H1 (cell line): ENCODE measurements at regions not wholly inside any gene's neighbourhood (a gene's known extent, or its start where the extent isn't known, plus 50 kb on each side); places are given as distances from the start of the nearest gene placed in this dataset.

Source experiments
- CTCF ChIA-PET: fragments of 300-600 bp; sonication (Branson Sonifier 250); formaldehyde crosslinking; loops from one replicate; lab custom pipeline; 2021; ENCODE audit not compliant: partially characterized antibody; lab: Charles Lee
- POLR2A ChIA-PET: fragments of 300-600 bp; sonication (Branson Sonifier 250); formaldehyde crosslinking; loops from one replicate; lab custom pipeline; 2021; ENCODE audit warnings: inconsistent platforms; ENCODE audit not compliant: partially characterized antibody; lab: Charles Lee
- DNase-seq, 2 experiments: peaks; one replicate each; pipeline versions ENCODE4 v3.0.0 to v3.0.0-alpha.2; 2010 to 2022; ENCODE audit warnings: low spot score in 2 of 2, low read depth in 1 of 2, mixed read lengths in 1 of 2
- FAIRE-seq: peaks from 2 replicates; lab custom pipeline; 2011; peaks lifted over from hg19 to GRCh38; lab: Jason Lieb, UNC
- H2AFZ ChIP-seq: 2 replicates; pipeline ENCODE4 v1.8.1; 2012; ENCODE audit warnings: low read length, inconsistent platforms
- H2AK5ac ChIP-seq: 2 replicates; pipeline ENCODE4 v1.6.1; 2013; ENCODE audit warnings: low read depth, low read length
- H2BK120ac ChIP-seq: replicated peaks from 2 replicates; pipeline ENCODE3; 2013; ENCODE audit warnings: low read depth, low read length, inconsistent platforms
- H2BK12ac ChIP-seq: 2 replicates; pipeline ENCODE4 v1.6.1; 2013; ENCODE audit warnings: low read depth, low read length
- H2BK15ac ChIP-seq: 2 replicates; pipeline ENCODE4 v1.6.1; 2013; ENCODE audit warnings: low read length
- H2BK20ac ChIP-seq: 2 replicates; pipeline ENCODE4 v1.6.1; 2013; ENCODE audit warnings: low read length
- H2BK5ac ChIP-seq: 2 replicates; pipeline ENCODE4 v1.6.1; 2013; ENCODE audit warnings: low read depth, low read length
- H3K14ac ChIP-seq: 2 replicates; pipeline ENCODE4 v1.6.1; 2013; ENCODE audit warnings: inconsistent platforms; ENCODE audit not compliant: insufficient read length
- H3K18ac ChIP-seq: 2 replicates; pipeline ENCODE4 v1.6.1; 2013; ENCODE audit warnings: low read length; ENCODE audit errors: extremely low read depth
- H3K23ac ChIP-seq: 2 replicates; pipeline ENCODE4 v1.6.1; 2013; ENCODE audit warnings: inconsistent platforms; ENCODE audit not compliant: insufficient read length
- H3K23me2 ChIP-seq: 2 replicates; pipeline ENCODE4 v1.6.1; 2013; ENCODE audit warnings: low read depth, low read length
- H3K27ac ChIP-seq: 2 replicates; pipeline ENCODE4 v1.6.1; 2011; ENCODE audit warnings: low read depth, low read length, inconsistent platforms
- H3K27me3 ChIP-seq, 4 experiments: replicated peaks in 1 of 4; 1 replicate in 1 of 4; 2 replicates in 3 of 4; pipeline versions ENCODE4 v1.6.1 to v1.8.1; 2011 to 2013; ENCODE audit warnings: low read length in 3 of 4, mild to moderate bottlenecking in 3 of 4, inconsistent platforms in 2 of 4, mixed read lengths in 2 of 4, moderate library complexity in 1 of 4; ENCODE audit not compliant: control insufficient read depth in 3 of 4, insufficient read depth in 3 of 4; ENCODE audit errors: extremely low read depth in 1 of 4
- H3K36me3 ChIP-seq, 4 experiments: 2 replicates each; pipeline versions ENCODE4 v1.6.1 to v1.8.1; 2011 to 2013; ENCODE audit warnings: mild to moderate bottlenecking in 4 of 4, low read length in 3 of 4, moderate library complexity in 2 of 4, control low read depth in 1 of 4, inconsistent platforms in 1 of 4; ENCODE audit not compliant: insufficient read depth in 4 of 4, control insufficient read depth in 2 of 4
- H3K4ac ChIP-seq: replicated peaks from 2 replicates; pipeline ENCODE3; 2013; ENCODE audit warnings: low read length, low read depth, mixed read lengths, inconsistent platforms; ENCODE audit not compliant: insufficient read length
- H3K4me1 ChIP-seq, 4 experiments: replicated peaks in 1 of 4; 1 replicate in 1 of 4; 2 replicates in 3 of 4; pipeline versions ENCODE4 v1.6.1 to v1.8.1; 2011 to 2013; ENCODE audit warnings: low read length in 3 of 4, inconsistent platforms in 2 of 4, mixed read lengths in 1 of 4; ENCODE audit not compliant: insufficient read depth in 4 of 4, control insufficient read depth in 3 of 4
- H3K4me2 ChIP-seq, 2 experiments: 2 replicates each; pipeline versions ENCODE4 v1.6.1 to v1.8.1; 2011 to 2013; ENCODE audit warnings: low read depth in 2 of 2, low read length in 2 of 2, control low read depth in 1 of 2, inconsistent platforms in 1 of 2, mild to moderate bottlenecking in 1 of 2; ENCODE audit not compliant: insufficient read depth in 1 of 2
- H3K4me3 ChIP-seq, 4 experiments: fragments of 200-600, 300-600 bp in 1 of 4; sonication (generic), shearing (Covaris generic), sonication (Bioruptor Twin) in 1 of 4; 2 replicates each; pipeline versions ENCODE4 v1.5.1 to v1.8.1; 2011 to 2016; ENCODE audit warnings: low read length in 4 of 4, low read depth in 3 of 4, control low read depth in 2 of 4, inconsistent platforms in 2 of 4, mild to moderate bottlenecking in 2 of 4, mixed read lengths in 1 of 4, moderate library complexity in 1 of 4; ENCODE audit not compliant: insufficient read depth in 2 of 4; ENCODE audit errors: extremely low read depth in 1 of 4
- H3K56ac ChIP-seq: replicated peaks from 2 replicates; pipeline ENCODE3; 2013; ENCODE audit warnings: low read depth, mild to moderate bottlenecking, mixed read lengths, low read length, inconsistent platforms; ENCODE audit not compliant: insufficient read length
- H3K79me1 ChIP-seq: 2 replicates; pipeline ENCODE4 v1.6.1; 2013; ENCODE audit warnings: low read depth, low read length, control low read depth
- H3K79me2 ChIP-seq, 2 experiments: 2 replicates each; pipeline versions ENCODE4 v1.6.1 to v1.8.1; 2012 to 2013; ENCODE audit warnings: low read length in 2 of 2, mild to moderate bottlenecking in 2 of 2, inconsistent platforms in 1 of 2; ENCODE audit not compliant: insufficient read depth in 2 of 2, control insufficient read depth in 1 of 2
- H3K9ac ChIP-seq, 4 experiments: replicated peaks in 1 of 4; 1 replicate in 1 of 4; 2 replicates in 3 of 4; pipeline versions ENCODE4 v1.6.1 to v1.8.1; 2011 to 2013; ENCODE audit warnings: low read depth in 3 of 4, low read length in 3 of 4, control low read depth in 2 of 4, mild to moderate bottlenecking in 2 of 4, moderate library complexity in 2 of 4, inconsistent platforms in 1 of 4; ENCODE audit errors: extremely low read depth in 1 of 4
- H3K9me3 ChIP-seq, 2 experiments: 2 replicates each; pipeline versions ENCODE4 v1.6.1 to v1.8.1; 2012 to 2013; ENCODE audit warnings: mild to moderate bottlenecking in 2 of 2, moderate library complexity in 2 of 2, control low read depth in 1 of 2, inconsistent platforms in 1 of 2, low read depth in 1 of 2, low read length in 1 of 2, mixed read lengths in 1 of 2; ENCODE audit not compliant: insufficient read depth in 2 of 2
- H4K20me1 ChIP-seq, 2 experiments: replicated peaks in 1 of 2; 2 replicates each; pipeline versions ENCODE3 to v1.8.1; 2011 to 2013; ENCODE audit warnings: inconsistent platforms in 2 of 2, low read length in 2 of 2, mild to moderate bottlenecking in 1 of 2; ENCODE audit not compliant: insufficient read depth in 2 of 2, control insufficient read depth in 1 of 2
- H4K5ac ChIP-seq: 2 replicates; pipeline ENCODE4 v1.6.1; 2013; ENCODE audit warnings: low read length, low read depth, mixed read lengths, inconsistent platforms; ENCODE audit not compliant: insufficient read length
- H4K8ac ChIP-seq: 2 replicates; pipeline ENCODE4 v1.8.0; 2013; ENCODE audit warnings: mild to moderate bottlenecking, moderate library complexity, low read length, inconsistent platforms; ENCODE audit not compliant: insufficient read depth; ENCODE audit errors: extremely low read depth
- H4K91ac ChIP-seq: replicated peaks from 2 replicates; pipeline ENCODE3; 2013; ENCODE audit warnings: low read length, mixed read lengths, inconsistent platforms; ENCODE audit not compliant: insufficient read length
- ASH2L ChIP-seq: fragments of 200-600, 300-600 bp; sonication (generic); IDR thresholded peaks from one replicate; pipeline ENCODE4 v1.7.1; 2017; ENCODE audit warnings: low read length
- CEBPB ChIP-seq: IDR thresholded peaks from 2 replicates; pipeline ENCODE4 v1.6.1; 2012; ENCODE audit warnings: low read depth, low read length
- CHD1 ChIP-seq: IDR thresholded peaks from 2 replicates; pipeline ENCODE4 v1.6.1; 2012; ENCODE audit warnings: low read depth, low read length, improper control_type of control experiment
- CTBP2 ChIP-seq: IDR thresholded peaks from 2 replicates; pipeline ENCODE4 v1.7.0; 2011; ENCODE audit warnings: borderline replicate concordance, mild to moderate bottlenecking, moderate library complexity, mixed read lengths, low read length; ENCODE audit not compliant: insufficient read depth, insufficient read length
- HDAC2 ChIP-seq, 2 experiments: fragments of 300-600 bp in 1 of 2; sonication (generic) in 1 of 2; IDR thresholded peaks; 2 replicates each; pipeline ENCODE4 v1.6.1; 2011 to 2012; ENCODE audit warnings: low read depth in 2 of 2, low read length in 2 of 2, mild to moderate bottlenecking in 2 of 2, moderate library complexity in 2 of 2, borderline replicate concordance in 1 of 2, inconsistent platforms in 1 of 2
- HDAC6 ChIP-seq: IDR thresholded peaks from one replicate; pipeline ENCODE4 v1.7.1; 2012; ENCODE audit warnings: low read depth, mild to moderate bottlenecking, inconsistent platforms, low read length, moderate library complexity
- KDM1A ChIP-seq: fragments of 200-600, 300-600 bp; sonication (generic); IDR thresholded peaks from 2 replicates; pipeline ENCODE4 v1.7.1; 2016; ENCODE audit warnings: mild to moderate bottlenecking, low read length, borderline replicate concordance
- POLR2A ChIP-seq, 2 experiments: IDR thresholded peaks; 1 replicate in 1 of 2; 2 replicates in 1 of 2; pipeline ENCODE4 v1.6.1; 2011; ENCODE audit warnings: low read depth in 2 of 2, low read length in 2 of 2, mild to moderate bottlenecking in 2 of 2; ENCODE audit errors: control extremely low read depth in 1 of 2
- RBBP5 ChIP-seq: IDR thresholded peaks from 2 replicates; pipeline ENCODE4 v1.7.1; 2012; ENCODE audit warnings: low read depth, mild to moderate bottlenecking, inconsistent platforms, low read length, moderate library complexity, borderline replicate concordance
- TAF1 ChIP-seq: IDR thresholded peaks from 2 replicates; pipeline ENCODE4 v1.6.1; 2011; ENCODE audit warnings: mild to moderate bottlenecking, low read depth, low read length
- TCF12 ChIP-seq: IDR thresholded peaks from 2 replicates; pipeline ENCODE4 v1.6.1; 2011; ENCODE audit warnings: low read depth, mild to moderate bottlenecking, low read length
- WGBS, 2 experiments: shearing (Covaris generic) in 1 of 2; methylation state at CpG; one replicate each; pipeline versions ENCODE4 v1.1.6 to v1.1.7; 2013 to 2015; ENCODE audit warnings: low lambda C conversion rate in 2 of 2, mixed read lengths in 2 of 2, inconsistent platforms in 1 of 2, low coverage in 1 of 2, missing lambda C conversion rate in 1 of 2; ENCODE audit not compliant: insufficient replicate concordance in 2 of 2, insufficient coverage in 1 of 2, insufficient read length in 1 of 2; ENCODE audit errors: extremely low coverage in 1 of 2, missing lambda C conversion rate in 1 of 2; 5-methylcytosine and 5-hydroxymethylcytosine counted together
- TF ChIP-seq, protein P1 (sequence below): IDR thresholded peaks from 2 replicates; pipeline ENCODE4 v1.6.1; 2011; ENCODE audit warnings: low read length, improper control_type of control experiment
- TF ChIP-seq, protein P2 (sequence below): IDR thresholded peaks from 2 replicates; pipeline ENCODE4 v1.6.1; 2012; ENCODE audit warnings: inconsistent platforms

- no peak for DNase-seq
- Histone ChIP-seq H3K79me2 (no peaks in the 10 kb centered on the region), H2BK5ac (no peak overlapping the region), H3K27me3 (peaks cover 21 to 74% (median 46%) of the 10 kb centered on the region in 4 experiments), H3K18ac (no peak overlapping the region), H3K14ac (no peak overlapping the region), H3K79me1 (no peaks in the 10 kb centered on the region), H3K23ac (no peak overlapping the region), H2BK12ac (no peak overlapping the region), H3K23me2 (no peaks in the 10 kb centered on the region), H3K4me3 (no peak overlapping the region), H3K9ac (no peak overlapping the region), H4K20me1 (no peaks in the 10 kb centered on the region), H3K4ac (no peak overlapping the region), H4K91ac (no peak overlapping the region), H3K56ac (no peak overlapping the region), H2BK20ac (no peak overlapping the region), H2BK15ac (no peak overlapping the region), H3K27ac (no peak overlapping the region), H4K5ac (no peak overlapping the region), H3K9me3 (0 out of 4 replicates have a peak, but pooled peaks cover 0 to 4% of the 10 kb centered on the region in 2 experiments), H3K4me2 (no peak overlapping the region), H4K8ac (no peak overlapping the region), H3K36me3 (no peaks in the 10 kb centered on the region), H2BK120ac (no peak overlapping the region), H3K4me1 (no peaks in the 10 kb centered on the region), H2AK5ac (no peak overlapping the region), H2AFZ (no peak overlapping the region)
- FAIRE-seq, result no peak
- POLR2A ChIA-PET, result no interaction called here
- CTCF ChIA-PET, result no interaction called here
- TF ChIP-seq HDAC6 (no peak), RBBP5 (no peak), KDM1A (no peak), TAF1 (no peak), CEBPB (no peak), TCF12 (no peak), CHD1 (no peak), HDAC2 (IDR thresholded peaks at IDR 0.05; ENCODE audit: borderline replicate concordance in 1 of 2, low read depth in 2 of 2, low read length in 2 of 2) (no peak), ASH2L (no peak), POLR2A (IDR thresholded peaks at IDR 0.05; ENCODE audit: control extremely low read depth in 1 of 2, low read depth in 2 of 2, low read length in 2 of 2) (no peak), CTBP2 (no peak)
- TF ChIP-seq, protein P1, sequence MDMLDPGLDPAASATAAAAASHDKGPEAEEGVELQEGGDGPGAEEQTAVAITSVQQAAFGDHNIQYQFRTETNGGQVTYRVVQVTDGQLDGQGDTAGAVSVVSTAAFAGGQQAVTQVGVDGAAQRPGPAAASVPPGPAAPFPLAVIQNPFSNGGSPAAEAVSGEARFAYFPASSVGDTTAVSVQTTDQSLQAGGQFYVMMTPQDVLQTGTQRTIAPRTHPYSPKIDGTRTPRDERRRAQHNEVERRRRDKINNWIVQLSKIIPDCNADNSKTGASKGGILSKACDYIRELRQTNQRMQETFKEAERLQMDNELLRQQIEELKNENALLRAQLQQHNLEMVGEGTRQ, result no peak
- TF ChIP-seq, protein P2, sequence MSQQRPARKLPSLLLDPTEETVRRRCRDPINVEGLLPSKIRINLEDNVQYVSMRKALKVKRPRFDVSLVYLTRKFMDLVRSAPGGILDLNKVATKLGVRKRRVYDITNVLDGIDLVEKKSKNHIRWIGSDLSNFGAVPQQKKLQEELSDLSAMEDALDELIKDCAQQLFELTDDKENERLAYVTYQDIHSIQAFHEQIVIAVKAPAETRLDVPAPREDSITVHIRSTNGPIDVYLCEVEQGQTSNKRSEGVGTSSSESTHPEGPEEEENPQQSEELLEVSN, result no peak
- 96% methylated on average over 6 of the region's 6 CpGs; no CpG with 5 or more reads in 1 of the 2 experiments for WGBS, 2 experiments
Observed at GRCh38 chr19:27759896-27760295, 1453.1 kb downstream of the UQCRFS1 start.
